SJSA1 (cell line): ENCODE measurements at regions not wholly inside any gene's neighbourhood (a gene's known extent, or its start where the extent isn't known, plus 50 kb on each side); places are given as distances from the start of the nearest gene placed in this dataset.

Experiments
- DNase-seq, 2 experiments: peaks; one replicate each; pipeline ENCODE4 v3.0.0-alpha.2; 2015 to 2020; ENCODE audit warnings: low spot score in 2 of 2, low read depth in 1 of 2
- H3K27ac ChIP-seq: fragments of 250-450 bp; sonication (Bioruptor Pico); 2 replicates; pipeline ENCODE4 v1.5.1; 2020; ENCODE audit warnings: mild to moderate bottlenecking, moderate library complexity
- H3K27me3 ChIP-seq: fragments of 250-450 bp; sonication (Bioruptor Pico); replicated peaks from 2 replicates; pipeline ENCODE4 v1.5.1; 2020; ENCODE audit warnings: mild to moderate bottlenecking, moderate library complexity
- H3K36me3 ChIP-seq: fragments of 250-450 bp; sonication (Bioruptor Pico); 2 replicates; pipeline ENCODE4 v1.5.1; 2020; ENCODE audit warnings: mild to moderate bottlenecking
- H3K4me1 ChIP-seq: fragments of 250-450 bp; sonication (Bioruptor Pico); replicated peaks from 2 replicates; pipeline ENCODE4 v1.6.1; 2021; ENCODE audit warnings: mild to moderate bottlenecking
- H3K4me3 ChIP-seq: fragments of 250-450 bp; sonication (Bioruptor Pico); 2 replicates; pipeline ENCODE4 v1.5.1; 2020; ENCODE audit warnings: mild to moderate bottlenecking
- H3K9me3 ChIP-seq: fragments of 250-450 bp; sonication (Bioruptor Pico); replicated peaks from 2 replicates; pipeline ENCODE4 v1.5.1; 2020; ENCODE audit warnings: mild to moderate bottlenecking

GRCh38 chr6:26205625-26206574, 118.7 kb downstream of the HFE start:
- Histone ChIP-seq H3K4me1 (peaks cover 16% of the 10 kb centered on the region), H3K27ac (peak overlapping the region; percentile 99), H3K27me3 (no peaks in the 10 kb centered on the region), H3K36me3 (0 out of 2 replicates have a peak, but pooled peaks cover 5% of the 10 kb centered on the region), H3K4me3 (peak overlapping the region; percentile 57), H3K9me3 (no peaks in the 10 kb centered on the region)
- peak; percentile 65 to 96 for DNase-seq

GRCh38 chr6:26206868-26207801, 119.9 kb downstream of the HFE start:
- Histone ChIP-seq H3K36me3 (0 out of 2 replicates have a peak, but pooled peaks cover 5% of the 10 kb centered on the region), H3K27ac (peak overlapping the region; percentile 99), H3K27me3 (no peaks in the 10 kb centered on the region), H3K9me3 (no peaks in the 10 kb centered on the region), H3K4me3 (no peak overlapping the region), H3K4me1 (peaks cover 16% of the 10 kb centered on the region)
- DNase-seq, result no peak

- Histone ChIP-seq H3K4me1 (peaks cover 11% of the 10 kb centered on the region), H3K36me3 (no peaks in the 10 kb centered on the region), H3K9me3 (no peaks in the 10 kb centered on the region), H3K27ac (no peak overlapping the region), H3K27me3 (no peaks in the 10 kb centered on the region), H3K4me3 (no peak overlapping the region)
- DNase-seq, result no peak
Observed at GRCh38 chr6:26211963-26212362, 124.7 kb downstream of the HFE start.

GRCh38 chr6:26213334-26214075, 126.3 kb downstream of the HFE start:
- Histone ChIP-seq H3K36me3 (no peaks in the 10 kb centered on the region), H3K27ac (no peak overlapping the region), H3K4me1 (peaks cover 15% of the 10 kb centered on the region), H3K27me3 (no peaks in the 10 kb centered on the region), H3K9me3 (no peaks in the 10 kb centered on the region), H3K4me3 (no peak overlapping the region)
- no peak for DNase-seq

- H3K27ac ChIP-seq, result peak overlapping the region; percentile 33
- H3K4me3 ChIP-seq, result peak overlapping the region; percentile 41
- no peaks in the 10 kb centered on the region for H3K27me3 ChIP-seq
- H3K9me3 ChIP-seq, result no peaks in the 10 kb centered on the region
- DNase-seq, result no peak
- H3K4me1 ChIP-seq, result peaks cover 15% of the 10 kb centered on the region
- no peaks in the 10 kb centered on the region for H3K36me3 ChIP-seq
Observed at GRCh38 chr6:26214803-26215584, 127.8 kb downstream of the HFE start.

- Histone ChIP-seq H3K27ac (peak overlapping the region; percentile 33), H3K9me3 (no peaks in the 10 kb centered on the region), H3K27me3 (no peaks in the 10 kb centered on the region), H3K36me3 (no peaks in the 10 kb centered on the region), H3K4me1 (peaks cover 15% of the 10 kb centered on the region), H3K4me3 (peak overlapping the region; percentile 41)
- peak in 1 of 2 experiments; percentile 58 for DNase-seq
Observed at GRCh38 chr6:26215585-26216358, 128.5 kb downstream of the HFE start.

GRCh38 chr6:26216359-26216885, 129.2 kb downstream of the HFE start:
- Histone ChIP-seq H3K9me3 (no peaks in the 10 kb centered on the region), H3K27ac (peak overlapping the region; percentile 66), H3K4me3 (peak overlapping the region; percentile 41), H3K27me3 (no peaks in the 10 kb centered on the region), H3K36me3 (no peaks in the 10 kb centered on the region), H3K4me1 (peaks cover 15% of the 10 kb centered on the region)
- DNase-seq, result peak in 1 of 2 experiments; percentile 88

GRCh38 chr6:26216886-26217713, 129.9 kb downstream of the HFE start:
- DNase-seq, result peak; percentile 86 to 99
- Histone ChIP-seq H3K4me3 (peak overlapping the region; percentile 41), H3K4me1 (peaks cover 15% of the 10 kb centered on the region), H3K27me3 (no peaks in the 10 kb centered on the region), H3K9me3 (no peaks in the 10 kb centered on the region), H3K36me3 (no peaks in the 10 kb centered on the region), H3K27ac (peak overlapping the region; percentile 66)

- Histone ChIP-seq H3K4me1 (peaks cover 17% of the 10 kb centered on the region), H3K36me3 (no peaks in the 10 kb centered on the region), H3K4me3 (peak overlapping the region; percentile 41), H3K27me3 (no peaks in the 10 kb centered on the region), H3K27ac (peak overlapping the region; percentile 66), H3K9me3 (no peaks in the 10 kb centered on the region)
- DNase-seq, result peak; percentile 59 to 60
Observed at GRCh38 chr6:26217714-26218075, 130.5 kb downstream of the HFE start.

- no peak for DNase-seq
- Histone ChIP-seq H3K36me3 (no peaks in the 10 kb centered on the region), H3K9me3 (no peaks in the 10 kb centered on the region), H3K27me3 (no peaks in the 10 kb centered on the region), H3K27ac (no peak overlapping the region), H3K4me1 (peaks cover 24% of the 10 kb centered on the region), H3K4me3 (no peak overlapping the region)
Observed at GRCh38 chr6:26218824-26219223, 131.6 kb downstream of the HFE start.

- DNase-seq, result no peak
- H3K4me1 ChIP-seq, result peaks cover 23% of the 10 kb centered on the region
- no peak overlapping the region for H3K27ac ChIP-seq
Observed at GRCh38 chr6:26220145-26220970, 133.1 kb downstream of the HFE start.

More at GRCh38 chr6:26220145-26220970, 133.1 kb downstream of the HFE start:
- Histone ChIP-seq H3K36me3 (peaks cover 9% of the 10 kb centered on the region), H3K9me3 (peaks cover 3% of the 10 kb centered on the region), H3K27me3 (no peaks in the 10 kb centered on the region), H3K4me3 (no peak overlapping the region)
